COLO668 (cell line): ENCODE measurements at regions not wholly inside any gene's neighbourhood (a gene's known extent, or its start where the extent isn't known, plus 50 kb on each side); places are given as distances from the start of the nearest gene placed in this dataset.
A peak's percentile ranks its signal among the peaks of the same experiment; 100 is the strongest.
"Not testable (repeated sequence)": the region's sequence is repeated elsewhere in the genome, so short reads cannot be mapped to it uniquely, and the experiment has no call there.

Experiments used
- DNase-seq: peaks from one replicate; lab custom pipeline; 2025; ENCODE audit not compliant: unreplicated experiment; lab: John Stamatoyannopoulos, UW

GRCh38 chr5:91285062-91285461, 98.1 kb downstream of the ARRDC3 start:
- DNase-seq, result not testable (repeated sequence)

- DNase-seq, result no peak
These were observed 99.2 kb downstream of the ARRDC3 start for GRCh38 chr5:91283899-91284298.

- no peak for DNase-seq
These were observed 99.8 kb downstream of the ARRDC3 start for GRCh38 chr5:91283326-91283725.

GRCh38 chr5:91282210-91282609, 100.9 kb downstream of the ARRDC3 start:
- DNase-seq, result no peak

DNA sequence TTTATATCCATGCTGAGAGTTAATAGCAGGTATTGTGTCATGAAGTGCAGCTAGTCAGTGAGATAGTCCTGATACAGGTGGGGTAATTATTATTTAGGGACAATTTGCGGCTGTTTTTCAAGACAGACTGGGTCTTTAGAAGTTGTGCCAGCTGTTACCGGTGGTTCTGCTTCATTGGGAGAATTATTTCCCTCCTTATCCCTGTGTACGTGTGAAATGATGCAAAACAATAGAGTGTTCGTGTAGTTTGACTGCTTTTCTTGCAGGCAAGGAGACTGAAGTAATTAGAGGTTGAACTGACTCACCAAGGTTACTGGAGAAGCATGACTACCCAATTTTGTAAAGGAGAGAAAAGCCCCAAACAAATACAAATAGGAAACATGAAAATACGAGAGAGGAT, 101.7 kb downstream of the ARRDC3 start:
- no peak for DNase-seq

DNA sequence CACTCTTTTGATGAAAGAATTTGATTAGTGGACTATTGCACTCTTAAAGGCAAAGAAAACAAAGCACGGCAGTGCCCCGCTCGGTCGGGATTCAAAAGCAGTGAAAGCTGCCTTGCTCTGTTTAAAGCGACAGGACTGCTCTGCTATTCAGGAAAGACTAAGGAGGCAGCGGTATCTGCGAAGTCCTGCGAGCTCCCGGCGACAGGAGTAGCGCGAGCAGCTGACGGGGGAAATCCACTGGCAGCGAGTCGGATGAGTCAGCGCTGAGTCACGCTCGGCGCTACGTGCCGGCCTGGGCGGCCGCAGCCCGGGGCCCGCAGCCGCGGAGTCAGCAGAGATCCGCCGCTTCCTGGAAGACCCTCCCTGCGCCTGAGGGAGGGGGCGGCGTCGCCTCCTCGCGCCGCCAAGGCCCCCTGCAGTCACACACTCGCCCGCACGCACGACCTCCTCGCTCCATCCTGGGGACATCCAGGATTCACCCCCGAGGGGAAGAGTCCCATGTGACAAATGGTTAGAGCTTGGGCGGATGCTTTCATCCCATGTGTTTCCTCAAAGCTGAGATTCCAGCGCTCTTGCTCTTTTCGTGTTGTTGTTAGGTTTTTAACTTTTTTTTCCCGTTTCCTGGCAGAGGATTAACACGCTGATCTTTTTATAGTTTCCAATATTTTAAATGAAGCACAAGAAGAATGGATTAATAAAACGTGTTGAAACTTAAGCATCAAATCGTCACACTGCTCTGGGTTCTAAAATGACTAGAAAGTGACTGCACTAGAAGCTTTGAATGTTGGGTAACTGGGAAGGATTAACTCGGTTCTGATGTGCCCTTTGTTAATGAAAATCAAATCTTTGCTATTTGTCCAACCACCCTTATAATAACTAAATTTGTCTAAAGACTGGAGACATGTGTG, 102.5 kb downstream of the ARRDC3 start:
- peak; percentile 86 for DNase-seq

DNA sequence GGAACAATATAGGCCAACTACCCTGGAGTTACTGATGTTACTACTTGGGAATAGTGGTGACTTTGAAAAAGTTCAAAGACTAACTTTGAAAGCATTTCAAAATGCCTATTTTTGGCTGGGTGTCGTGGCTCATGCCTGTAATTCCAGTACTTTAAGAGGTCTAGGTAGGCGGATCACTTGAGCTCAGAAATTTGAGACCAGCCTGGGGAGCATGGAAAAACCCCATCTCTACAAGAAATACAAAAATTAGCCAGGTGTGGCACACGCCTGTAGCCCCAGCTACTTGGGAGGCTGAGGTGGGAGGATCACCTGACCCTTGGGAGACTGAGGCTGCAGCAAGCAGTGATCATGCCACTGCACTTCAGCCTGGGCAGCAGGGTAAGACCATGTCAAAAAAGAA, 105.3 kb downstream of the ARRDC3 start:
- DNase-seq, result no peak

GRCh38 chr5:91277093-91277626, 106.0 kb downstream of the ARRDC3 start:
- no peak for DNase-seq

GRCh38 chr5:91272858-91273257, 110.3 kb downstream of the ARRDC3 start:
- DNase-seq, result no peak

GRCh38 chr5:91271999-91272398, 111.1 kb downstream of the ARRDC3 start:
- DNase-seq, result no peak

- DNase-seq, result no peak
These were observed 113.9 kb downstream of the ARRDC3 start for GRCh38 chr5:91269198-91269597.

DNA sequence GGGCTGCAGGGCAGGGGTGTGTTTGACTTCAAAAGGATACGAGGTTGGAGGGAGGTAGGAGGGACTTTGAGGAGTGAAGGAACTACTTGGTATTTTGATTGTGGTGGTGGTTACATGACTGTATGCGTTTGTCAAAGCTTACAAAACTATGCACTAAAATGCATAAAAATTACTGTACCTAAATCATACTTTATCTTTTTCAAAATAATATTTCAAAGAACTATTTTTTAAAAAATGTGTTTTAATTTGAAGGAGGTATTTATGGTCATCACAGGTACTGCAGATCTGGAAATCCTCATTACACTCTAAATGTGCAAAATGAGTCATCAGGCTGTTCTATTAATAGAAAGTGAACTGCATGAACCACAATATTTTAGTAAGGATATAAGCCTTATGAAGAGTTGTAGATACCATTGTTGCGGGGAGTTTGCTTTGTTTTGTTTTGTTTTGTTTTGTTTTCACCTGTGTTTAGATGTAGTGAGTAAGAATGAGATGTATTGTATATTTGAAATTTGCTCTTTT, 116.9 kb downstream of the ARRDC3 start:
- DNase-seq, result no peak

GRCh38 chr5:91264311-91265051, 118.6 kb downstream of the ARRDC3 start:
- no peak for DNase-seq

- DNase-seq, result no peak
These were observed 119.2 kb downstream of the ARRDC3 start for GRCh38 chr5:91263898-91264297.

GRCh38 chr5:91257301-91257700, 125.8 kb downstream of the ARRDC3 start:
- no peak for DNase-seq

DNA sequence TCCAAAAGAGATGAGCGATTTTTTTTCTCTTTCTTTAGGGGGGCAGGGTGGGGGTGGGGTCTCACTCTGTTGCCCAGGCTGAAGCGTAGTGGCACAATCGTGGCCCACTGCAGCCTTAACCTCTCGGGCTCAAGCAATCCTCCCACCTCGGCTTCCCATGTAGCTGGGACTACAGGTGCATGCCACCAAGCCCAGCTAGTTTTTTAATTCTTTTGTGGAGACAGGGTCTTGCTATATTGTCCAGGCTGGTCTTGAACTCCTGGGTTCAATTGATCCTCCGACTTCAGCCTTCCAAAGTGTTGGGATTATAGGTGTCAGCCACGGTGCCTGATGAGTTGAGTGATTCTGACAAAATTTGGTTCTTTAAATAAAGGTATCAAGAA, 127.0 kb downstream of the ARRDC3 start:
- DNase-seq, result no peak

DNA sequence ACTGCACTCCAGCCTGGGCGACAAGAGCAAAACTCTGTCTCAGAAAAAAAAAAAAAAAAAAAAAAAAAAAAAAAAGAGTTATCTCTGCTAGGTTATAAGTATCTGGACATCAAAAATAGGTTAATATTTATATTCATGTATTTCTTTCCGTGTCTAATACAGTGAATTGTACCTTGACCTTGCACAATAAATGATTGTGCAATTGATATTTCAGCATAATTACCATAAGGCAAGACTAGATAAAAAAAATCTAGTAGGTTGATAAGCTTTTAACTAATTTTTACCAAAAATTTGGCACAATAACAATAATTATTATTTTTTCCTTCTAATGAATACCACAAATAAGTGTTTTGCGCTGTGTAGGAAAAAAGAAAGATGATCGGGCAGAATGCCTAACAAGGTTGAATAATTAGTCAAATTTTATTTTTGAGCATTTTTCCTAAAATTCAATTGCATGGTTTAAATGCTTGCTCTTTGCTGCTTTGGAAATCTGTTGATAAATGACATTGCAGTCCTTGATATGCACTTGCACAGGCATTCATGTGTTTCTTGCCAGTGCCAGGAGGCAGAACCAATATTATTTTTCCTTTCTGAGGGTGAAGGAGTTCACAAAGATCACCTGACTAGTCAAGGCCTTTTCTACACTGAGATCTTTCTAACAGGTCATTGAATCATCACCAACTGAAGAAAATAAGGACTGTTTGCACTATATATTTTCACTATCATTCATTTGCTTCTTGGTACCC, 127.5 kb downstream of the ARRDC3 start:
- DNase-seq, result no peak

DNA sequence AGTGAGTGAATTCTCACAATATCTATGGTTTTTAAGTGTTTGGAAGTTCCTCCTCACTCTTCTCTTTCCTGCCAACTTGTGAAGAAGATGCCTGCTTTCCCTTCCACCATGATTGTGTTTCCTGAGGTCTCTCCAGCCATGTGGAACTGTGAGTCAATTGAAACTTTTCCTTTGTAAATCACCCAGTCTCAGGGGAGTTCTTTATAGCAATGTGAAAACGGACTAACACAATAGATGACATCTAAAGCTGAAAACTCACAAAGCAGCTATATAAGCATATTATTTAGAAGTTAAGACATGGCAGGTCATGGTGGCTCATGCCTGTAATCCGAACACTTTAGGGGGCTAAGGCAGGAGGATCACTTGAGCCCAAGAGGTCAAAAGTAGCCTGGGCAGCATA, 130.2 kb downstream of the ARRDC3 start:
- no peak for DNase-seq

DNA sequence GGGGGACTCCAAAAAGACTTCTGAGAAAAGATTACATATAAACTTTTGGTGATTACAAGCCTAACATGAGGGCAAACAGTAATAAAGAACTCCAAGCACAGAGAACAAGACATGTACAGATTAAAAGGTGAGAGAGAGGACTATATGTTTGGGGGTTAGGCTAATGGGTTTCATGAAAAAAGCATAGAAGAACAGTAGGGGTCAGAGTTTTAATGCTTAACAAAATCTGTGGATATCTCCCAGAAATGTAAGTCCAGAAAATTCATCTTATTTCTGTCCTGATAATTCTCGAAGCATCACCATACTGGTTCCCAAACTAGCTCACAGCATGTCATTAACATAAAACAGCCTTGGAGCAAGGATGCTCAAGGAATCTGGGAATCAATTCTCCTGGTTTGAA, 137.2 kb downstream of the ARRDC3 start:
- DNase-seq, result no peak

DNA sequence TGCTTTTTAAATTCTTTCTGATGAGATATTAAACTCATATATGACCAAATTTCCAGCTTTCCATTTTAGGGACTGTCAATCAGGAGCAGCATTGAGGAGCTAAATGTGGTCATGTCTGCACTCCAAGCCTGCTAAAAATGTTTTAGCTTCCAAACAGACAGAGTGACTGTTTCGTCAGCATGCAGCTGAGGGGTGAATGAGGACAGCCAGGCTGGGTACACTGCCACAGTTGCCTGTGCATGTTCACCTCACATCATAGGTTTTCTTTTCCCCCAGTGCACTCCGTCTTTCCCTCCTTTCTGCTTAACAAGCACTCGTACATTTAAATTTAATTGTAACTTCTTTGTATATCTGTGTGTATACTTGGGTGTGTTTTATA, 138.1 kb downstream of the ARRDC3 start:
- no peak for DNase-seq

DNA sequence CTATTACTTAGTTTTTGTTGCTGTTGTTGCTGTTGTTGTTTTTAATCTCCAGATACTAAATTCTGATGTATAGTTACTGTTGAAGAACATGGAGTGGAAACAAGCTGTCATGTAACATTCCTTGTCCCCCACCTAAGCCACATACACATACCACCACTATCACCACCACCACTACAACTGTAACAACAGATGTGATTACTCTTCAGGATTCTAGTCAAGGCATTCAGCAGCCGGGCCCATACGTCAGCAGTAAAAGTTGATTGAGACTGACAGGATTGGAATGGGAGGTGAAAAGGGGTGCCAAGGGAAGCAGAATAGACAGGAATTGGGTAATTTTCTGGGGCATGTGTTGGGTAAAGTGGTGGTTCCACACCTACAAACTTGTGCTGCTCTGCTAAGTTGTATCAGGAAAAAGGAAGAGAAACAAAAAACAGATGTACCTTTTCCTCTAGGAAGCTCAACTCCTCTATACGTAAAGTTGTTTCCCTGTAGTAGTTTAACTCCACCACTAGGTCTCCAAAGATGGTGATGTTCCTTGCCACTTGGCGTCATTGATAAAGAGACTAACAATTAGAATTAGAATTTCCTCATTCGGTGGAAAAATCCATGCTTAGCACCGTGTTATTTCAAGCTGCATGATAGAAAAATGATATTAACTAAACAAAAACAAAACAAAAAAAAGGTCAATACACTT, 138.6 kb downstream of the ARRDC3 start:
- DNase-seq, result no peak
